ENCODE measurements at regions not wholly inside any gene's neighbourhood (a gene's known extent, or its start where the extent isn't known, plus 50 kb on each side); places are given as distances from the start of the nearest gene placed in this dataset.

- no peak for TF ChIP-seq CTCF (IDR thresholded peaks at IDR 0.05)
- no peak for TF ChIP-seq POLR2A (IDR thresholded peaks at IDR 0.05)
- no peak for TF ChIP-seq POLR2AphosphoS5 (IDR thresholded peaks at IDR 0.05)
These were observed 313.4 kb upstream of the STT3B start for GRCh38 chr3:31219131-31219843.

Data from breast epithelium (tissue), 3 donors.